AG10803 (cell line): ENCODE measurements at regions not wholly inside any gene's neighbourhood (a gene's known extent, or its start where the extent isn't known, plus 50 kb on each side); places are given as distances from the start of the nearest gene placed in this dataset.
"Not testable (repeated sequence)": the region's sequence is repeated elsewhere in the genome, so short reads cannot be mapped to it uniquely, and the experiment has no call there.

Source experiments
- DNase-seq: peaks from one replicate; pipeline ENCODE4 v3.0.0; 2010; ENCODE audit warnings: low read depth
- H3K4me3 ChIP-seq: 2 replicates; pipeline ENCODE4 v1.5.1; 2011; ENCODE audit warnings: mild to moderate bottlenecking, low read length, control low read depth
- TF ChIP-seq, protein P1 (sequence below): conservative IDR thresholded peaks from 2 replicates; pipeline ENCODE4 v1.5.1; 2011; ENCODE audit warnings: mild to moderate bottlenecking, low read length, control low read depth, inconsistent platforms

- TF ChIP-seq, protein P1, sequence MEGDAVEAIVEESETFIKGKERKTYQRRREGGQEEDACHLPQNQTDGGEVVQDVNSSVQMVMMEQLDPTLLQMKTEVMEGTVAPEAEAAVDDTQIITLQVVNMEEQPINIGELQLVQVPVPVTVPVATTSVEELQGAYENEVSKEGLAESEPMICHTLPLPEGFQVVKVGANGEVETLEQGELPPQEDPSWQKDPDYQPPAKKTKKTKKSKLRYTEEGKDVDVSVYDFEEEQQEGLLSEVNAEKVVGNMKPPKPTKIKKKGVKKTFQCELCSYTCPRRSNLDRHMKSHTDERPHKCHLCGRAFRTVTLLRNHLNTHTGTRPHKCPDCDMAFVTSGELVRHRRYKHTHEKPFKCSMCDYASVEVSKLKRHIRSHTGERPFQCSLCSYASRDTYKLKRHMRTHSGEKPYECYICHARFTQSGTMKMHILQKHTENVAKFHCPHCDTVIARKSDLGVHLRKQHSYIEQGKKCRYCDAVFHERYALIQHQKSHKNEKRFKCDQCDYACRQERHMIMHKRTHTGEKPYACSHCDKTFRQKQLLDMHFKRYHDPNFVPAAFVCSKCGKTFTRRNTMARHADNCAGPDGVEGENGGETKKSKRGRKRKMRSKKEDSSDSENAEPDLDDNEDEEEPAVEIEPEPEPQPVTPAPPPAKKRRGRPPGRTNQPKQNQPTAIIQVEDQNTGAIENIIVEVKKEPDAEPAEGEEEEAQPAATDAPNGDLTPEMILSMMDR: no peak
- no peak for DNase-seq
These were observed 430.3 kb upstream of the SULF2 start for GRCh38 chr20:48215536-48215935.

GRCh38 chr20:48214601-48215000 is 429.3 kb upstream of the SULF2 start:
- DNase-seq: no peak
- no peak overlapping the region for H3K4me3 ChIP-seq
- TF ChIP-seq, protein P1: no peak

More at GRCh38 chr20:48215536-48215935, 430.3 kb upstream of the SULF2 start:
- H3K4me3 ChIP-seq: no peak overlapping the region

DNA sequence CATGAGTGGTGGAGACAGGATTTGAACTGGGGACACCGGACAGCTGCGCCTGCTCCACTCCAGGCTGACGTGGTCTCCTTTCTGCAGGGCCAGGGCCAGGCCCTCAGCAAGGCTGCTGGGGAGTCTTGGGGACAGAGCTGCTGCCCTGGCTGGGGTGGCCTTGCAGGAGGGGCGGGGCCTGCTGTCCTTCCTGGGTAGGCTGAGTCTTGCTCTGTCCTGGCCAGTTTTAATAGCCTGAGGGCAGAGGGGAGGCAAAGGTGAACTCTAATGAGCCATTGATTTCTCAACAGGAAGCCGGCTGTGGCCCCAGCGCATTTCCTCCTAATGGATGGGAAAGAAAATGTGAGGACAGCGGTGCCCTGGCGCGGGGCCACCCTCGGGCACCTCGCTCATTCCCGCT is 428.4 kb upstream of the SULF2 start:
- not testable (repeated sequence) for H3K4me3 ChIP-seq, DNase-seq

DNA sequence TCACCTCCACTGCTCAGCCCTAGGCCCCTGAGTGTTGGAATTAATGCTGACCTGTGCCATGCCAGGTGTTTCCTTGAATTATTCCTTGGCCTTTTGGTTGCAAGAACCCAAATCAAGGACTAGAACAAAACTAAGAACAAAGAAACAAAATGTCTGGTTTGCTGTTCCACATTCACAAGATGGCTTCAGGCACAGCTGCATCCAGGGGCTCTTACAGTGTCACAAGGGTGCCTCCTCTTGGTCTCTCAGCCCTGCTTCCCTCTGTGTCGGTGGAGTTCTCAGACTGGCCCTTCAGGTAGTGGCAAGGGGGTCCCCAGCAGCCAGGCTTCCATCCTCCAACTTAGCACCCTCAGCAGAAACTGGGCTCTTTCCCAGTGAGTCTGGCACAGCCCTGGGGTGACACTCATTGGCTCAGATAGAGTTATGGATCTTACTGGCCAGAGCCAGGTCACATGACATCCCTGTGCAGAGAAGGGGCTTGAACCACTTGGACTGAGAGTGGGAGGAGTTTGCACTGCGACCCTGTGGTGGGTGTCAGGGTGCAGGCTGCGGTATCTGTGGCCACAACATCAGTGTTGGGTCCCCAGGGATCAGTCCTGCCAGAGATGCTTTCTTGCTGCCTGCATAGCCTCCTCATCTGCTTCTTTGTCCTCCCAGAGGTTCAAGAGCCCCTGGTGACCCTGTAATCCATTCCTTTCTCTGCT is 427.7 kb upstream of the SULF2 start:
- H3K4me3 ChIP-seq: no peak overlapping the region
- TF ChIP-seq, protein P1: no peak
- no peak for DNase-seq

DNA sequence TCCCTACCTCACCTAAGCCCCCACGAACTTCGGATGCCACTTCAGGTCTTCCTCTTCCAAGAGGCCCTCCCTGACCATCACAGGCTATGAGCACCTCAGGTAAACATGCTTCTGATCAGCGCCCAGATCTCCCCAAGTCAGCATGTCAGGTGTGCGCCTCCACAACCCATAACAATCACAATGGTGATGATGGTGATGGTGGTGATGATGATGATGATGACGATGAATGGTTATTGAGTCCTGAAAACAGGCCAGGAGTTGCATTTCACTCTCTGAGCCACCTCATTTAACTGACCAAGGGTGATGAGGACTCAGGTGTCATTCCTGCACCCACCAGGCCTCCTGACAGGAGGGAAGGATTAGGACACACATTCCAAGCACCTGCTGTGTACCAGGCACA is 426.6 kb upstream of the SULF2 start:
- H3K4me3 ChIP-seq: no peak overlapping the region
- TF ChIP-seq, protein P1: no peak
- DNase-seq: no peak

GRCh38 chr20:48211238-48211637 is 426.0 kb upstream of the SULF2 start:
- DNase-seq: no peak
- no peak overlapping the region for H3K4me3 ChIP-seq
- TF ChIP-seq, protein P1: no peak

DNA sequence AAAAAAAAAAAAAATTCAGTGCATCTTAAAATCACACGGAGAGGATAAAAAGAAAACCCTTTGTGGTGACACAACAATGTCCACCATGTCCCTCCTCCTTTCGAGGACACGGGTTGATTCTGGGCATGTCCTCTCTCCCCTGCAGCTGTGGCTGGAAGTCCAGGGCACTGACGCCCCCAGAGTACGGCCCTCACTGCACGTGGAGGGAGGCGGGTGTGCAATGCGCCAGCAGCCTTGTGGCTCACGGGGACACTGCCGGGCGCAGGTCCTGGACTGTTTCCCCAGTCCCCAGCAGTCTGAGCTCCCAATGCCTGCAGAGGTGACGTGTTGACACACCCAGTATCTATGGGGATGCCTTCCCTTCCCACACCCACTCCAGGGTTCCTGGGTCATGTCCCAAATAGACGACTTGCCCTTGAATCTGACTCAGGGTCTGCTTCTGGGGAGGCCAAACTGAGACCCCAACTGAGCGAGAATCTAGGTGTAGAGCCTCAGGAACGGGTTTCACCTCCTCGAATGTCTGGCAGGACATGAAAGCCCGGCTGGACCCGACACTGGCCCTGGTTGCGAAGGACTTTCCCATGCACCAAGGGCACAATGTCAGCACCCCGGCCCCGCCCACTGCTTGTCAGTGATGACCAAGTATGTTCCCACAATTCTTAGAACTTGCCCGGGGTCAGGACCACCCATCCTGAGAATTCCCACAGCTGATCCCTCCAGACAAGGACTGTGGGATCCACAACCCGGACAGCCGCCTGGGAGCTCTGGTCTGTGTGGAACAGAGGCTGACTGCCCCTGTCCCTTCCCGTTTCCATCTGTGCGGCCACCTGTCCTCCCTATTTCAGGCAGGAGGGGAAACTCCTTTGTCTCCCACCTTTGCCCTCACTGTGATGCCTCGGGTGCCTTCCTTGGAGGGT is 425.1 kb upstream of the SULF2 start:
- H3K4me3 ChIP-seq: no peak overlapping the region

More for the DNA sequence above, 425.1 kb upstream of the SULF2 start:
- DNase-seq: no peak
- TF ChIP-seq, protein P1: no peak
